HEK293T (cell line): ENCODE measurements at regions not wholly inside any gene's neighbourhood (a gene's known extent, or its start where the extent isn't known, plus 50 kb on each side); places are given as distances from the start of the nearest gene placed in this dataset.

ENCODE experiments used
- CTCF ChIA-PET: fragments of 350-600 bp; formaldehyde crosslinking; extraction: SDS; loops from one replicate; lab custom pipeline; 2021; ENCODE audit warnings: antibody characterized with exemption, inconsistent platforms; lab: Yijun Ruan, JAX
- POLR2A ChIA-PET: fragments of 350-600 bp; formaldehyde crosslinking; extraction: SDS; loops from one replicate; lab custom pipeline; 2020; ENCODE audit warnings: antibody characterized with exemption, inconsistent platforms; lab: Yijun Ruan, JAX
- DNase-seq: peaks from one replicate; pipeline ENCODE4 v3.0.0; 2012; ENCODE audit warnings: mixed read lengths; ENCODE audit errors: extremely low spot score
- ARNT ChIP-seq: fragments of 450-650 bp; IDR thresholded peaks from 2 replicates; pipeline ENCODE4 v1.6.1; 2017; ENCODE audit warnings: mild to moderate bottlenecking
- BHLHE40 ChIP-seq: fragments of 450-650 bp; IDR thresholded peaks from 2 replicates; pipeline ENCODE4 v1.6.1; 2016; ENCODE audit warnings: mild to moderate bottlenecking, moderate library complexity, borderline replicate concordance
- CTBP1 ChIP-seq: fragments of 450-650 bp; IDR thresholded peaks from 2 replicates; pipeline ENCODE4 v1.6.1; 2016; ENCODE audit warnings: borderline replicate concordance
- ELF4 ChIP-seq: fragments of 450-650 bp; IDR thresholded peaks from 2 replicates; pipeline ENCODE4 v1.6.1; 2017; ENCODE audit warnings: antibody characterized with exemption
- FOXA1 ChIP-seq: fragments of 450-650 bp; IDR thresholded peaks from 2 replicates; pipeline ENCODE4 v1.6.1; 2016; ENCODE audit warnings: mild to moderate bottlenecking
- FOXK2 ChIP-seq: fragments of 450-650 bp; IDR thresholded peaks from 2 replicates; pipeline ENCODE4 v1.6.1; 2016; ENCODE audit warnings: mild to moderate bottlenecking
- FOXM1 ChIP-seq: fragments of 450-650 bp; IDR thresholded peaks from 2 replicates; pipeline ENCODE4 v1.6.1; 2017; ENCODE audit warnings: mild to moderate bottlenecking, borderline replicate concordance
- HDGF ChIP-seq: fragments of 450-650 bp; IDR thresholded peaks from 2 replicates; pipeline ENCODE4 v1.6.1; 2017; ENCODE audit warnings: antibody characterized with exemption, borderline replicate concordance
- L3MBTL2 ChIP-seq: fragments of 450-650 bp; conservative IDR thresholded peaks from 2 replicates; pipeline ENCODE4 v1.6.1; 2016; ENCODE audit warnings: mild to moderate bottlenecking
- LEF1 ChIP-seq: fragments of 450-650 bp; IDR thresholded peaks from 2 replicates; pipeline ENCODE4 v1.6.1; 2017; ENCODE audit warnings: mild to moderate bottlenecking, borderline replicate concordance
- NFRKB ChIP-seq: fragments of 450-650 bp; IDR thresholded peaks from 2 replicates; pipeline ENCODE4 v1.6.1; 2016; ENCODE audit warnings: mild to moderate bottlenecking, moderate library complexity
- PKNOX1 ChIP-seq: fragments of 450-650 bp; IDR thresholded peaks from 2 replicates; pipeline ENCODE4 v1.6.1; 2016
- SP1 ChIP-seq: fragments of 450-650 bp; IDR thresholded peaks from 2 replicates; pipeline ENCODE4 v1.6.1; 2017
- SUZ12 ChIP-seq: fragments of 450-650 bp; IDR thresholded peaks from 2 replicates; pipeline ENCODE4 v1.6.1; 2016; ENCODE audit warnings: mild to moderate bottlenecking
- TARDBP ChIP-seq: fragments of 450-650 bp; IDR thresholded peaks from 2 replicates; pipeline ENCODE4 v1.6.1; 2016
- ZNF384 ChIP-seq: fragments of 450-650 bp; IDR thresholded peaks from 2 replicates; pipeline ENCODE4 v1.6.1; 2016

- ChIA-PET CTCF (interaction anchor here (0.9 kb wide), 1 partner anchor 420 kb away, joined by 4 read pairs; no protein-coding TSS in a partner anchor), POLR2A (no interaction called here)
- TF ChIP-seq FOXM1 (no peak), SUZ12 (no peak), NFRKB (no peak), TARDBP (no peak)
- DNase-seq, result no peak
Observed at GRCh38 chr7:32163896-32164295, 93.7 kb upstream of the PDE1C start.

- no peak for DNase-seq
- no peak for TF ChIP-seq FOXA1
- no peak for TF ChIP-seq FOXM1
- TF ChIP-seq CTBP1, result no peak
- no peak for TF ChIP-seq ARNT
- TF ChIP-seq ZNF384, result no peak
- no peak for TF ChIP-seq FOXK2
- TF ChIP-seq LEF1, result no peak
- TF ChIP-seq BHLHE40, result no peak
- TF ChIP-seq SUZ12, result no peak
- TF ChIP-seq L3MBTL2, result no peak
- TF ChIP-seq PKNOX1, result no peak
- no peak for TF ChIP-seq NFRKB
- no peak for TF ChIP-seq TARDBP
- no peak for TF ChIP-seq SP1
- TF ChIP-seq ELF4, result no peak
- ChIA-PET POLR2A (no interaction called here), CTCF (no interaction called here)
Observed at GRCh38 chr7:32163141-32163806, 93.1 kb upstream of the PDE1C start.

GRCh38 chr7:32161708-32162107 is 91.5 kb upstream of the PDE1C start:
- no peak for TF ChIP-seq CTBP1
- POLR2A ChIA-PET, result no interaction called here
- DNase-seq, result no peak
- CTCF ChIA-PET, result no interaction called here

- no peak for TF ChIP-seq SP1
- no peak for TF ChIP-seq NFRKB
- no peak for TF ChIP-seq PKNOX1
- no peak for TF ChIP-seq ELF4
- TF ChIP-seq ARNT, result no peak
- TF ChIP-seq FOXK2, result no peak
- TF ChIP-seq ZNF384, result no peak
- TF ChIP-seq BHLHE40, result no peak
- ChIA-PET CTCF (no interaction called here), POLR2A (interaction anchor here (0.6 kb wide), 1 partner anchor 442 kb away, joined by 3 read pairs; no protein-coding TSS in a partner anchor)
- no peak for DNase-seq
Observed at GRCh38 chr7:32158751-32159745, 88.8 kb upstream of the PDE1C start.

- ChIA-PET POLR2A (interaction anchor here (0.6 kb wide), 1 partner anchor 441 kb away, joined by 3 read pairs; no protein-coding TSS in a partner anchor), CTCF (no interaction called here)
- TF ChIP-seq BHLHE40 (no peak), FOXA1 (no peak), HDGF (no peak), LEF1 (no peak), ELF4 (no peak), TARDBP (no peak), PKNOX1 (no peak), ZNF384 (no peak), FOXK2 (no peak), SP1 (no peak), ARNT (no peak), SUZ12 (no peak)
- no peak for DNase-seq
Observed at GRCh38 chr7:32158076-32158475, 87.9 kb upstream of the PDE1C start.

GRCh38 chr7:32155712-32156111 is 85.5 kb upstream of the PDE1C start:
- ChIA-PET CTCF (no interaction called here), POLR2A (no interaction called here)
- TF ChIP-seq FOXK2 (no peak), TARDBP (no peak), PKNOX1 (no peak), SP1 (no peak), ARNT (no peak), BHLHE40 (no peak), ZNF384 (no peak), FOXM1 (no peak), L3MBTL2 (no peak), CTBP1 (no peak), ELF4 (no peak), FOXA1 (no peak), HDGF (no peak), SUZ12 (no peak), NFRKB (no peak), LEF1 (no peak)
- no peak for DNase-seq
